GM12872 (cell line): ENCODE measurements at regions not wholly inside any gene's neighbourhood (a gene's known extent, or its start where the extent isn't known, plus 50 kb on each side); places are given as distances from the start of the nearest gene placed in this dataset.

Experiments used
- TF ChIP-seq, protein P1 (sequence below): IDR thresholded peaks from 3 replicates; pipeline ENCODE4 v1.5.1; 2011; ENCODE audit warnings: low read depth, mild to moderate bottlenecking, low read length, moderate library complexity; ENCODE audit not compliant: insufficient read depth

DNA sequence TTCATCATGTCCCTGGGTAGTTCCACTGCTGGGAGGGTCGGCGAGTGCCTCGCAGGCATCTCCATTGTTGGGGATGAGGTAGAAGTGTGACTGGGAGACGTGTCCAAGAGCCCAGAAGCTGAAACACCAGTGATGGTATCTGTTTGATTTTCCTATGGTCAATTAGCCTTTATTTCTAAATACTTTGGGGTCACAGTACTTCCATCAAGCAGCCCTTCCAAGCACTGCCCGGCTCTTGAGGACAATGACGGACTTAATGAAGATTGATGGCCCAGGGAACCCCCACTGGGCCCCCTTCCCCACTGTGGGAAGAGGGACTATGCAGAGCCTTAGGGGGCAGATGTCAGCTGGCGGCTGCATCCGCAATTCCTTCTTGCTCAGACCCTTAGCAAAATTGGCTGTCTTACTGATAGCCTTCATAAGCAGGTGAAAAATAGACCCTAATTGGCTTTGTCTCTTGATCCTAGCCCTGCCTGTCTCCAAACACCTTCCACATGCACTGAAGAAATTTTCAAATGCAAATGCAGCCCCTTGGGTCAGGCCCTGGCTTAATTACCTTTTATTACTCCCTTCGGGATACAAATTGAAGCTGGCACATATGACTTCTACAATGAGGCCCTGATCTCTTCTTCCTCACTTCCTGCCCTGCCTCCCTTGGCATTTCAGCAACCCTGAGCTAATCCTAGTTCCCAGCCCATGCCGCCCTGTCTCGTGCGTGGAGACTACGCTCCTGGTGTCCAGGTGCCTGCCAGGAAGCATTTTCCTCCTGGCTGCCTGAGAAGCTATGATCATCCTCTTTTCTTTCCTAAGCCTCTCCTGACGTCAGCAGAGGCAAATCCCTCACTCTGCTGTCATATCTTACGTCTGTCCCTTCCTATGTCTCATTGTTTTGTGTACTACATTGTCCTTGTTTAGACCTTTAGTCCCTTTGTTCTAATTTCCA lies 124.5 kb upstream of the GDF10 start:
- TF ChIP-seq, protein P1, sequence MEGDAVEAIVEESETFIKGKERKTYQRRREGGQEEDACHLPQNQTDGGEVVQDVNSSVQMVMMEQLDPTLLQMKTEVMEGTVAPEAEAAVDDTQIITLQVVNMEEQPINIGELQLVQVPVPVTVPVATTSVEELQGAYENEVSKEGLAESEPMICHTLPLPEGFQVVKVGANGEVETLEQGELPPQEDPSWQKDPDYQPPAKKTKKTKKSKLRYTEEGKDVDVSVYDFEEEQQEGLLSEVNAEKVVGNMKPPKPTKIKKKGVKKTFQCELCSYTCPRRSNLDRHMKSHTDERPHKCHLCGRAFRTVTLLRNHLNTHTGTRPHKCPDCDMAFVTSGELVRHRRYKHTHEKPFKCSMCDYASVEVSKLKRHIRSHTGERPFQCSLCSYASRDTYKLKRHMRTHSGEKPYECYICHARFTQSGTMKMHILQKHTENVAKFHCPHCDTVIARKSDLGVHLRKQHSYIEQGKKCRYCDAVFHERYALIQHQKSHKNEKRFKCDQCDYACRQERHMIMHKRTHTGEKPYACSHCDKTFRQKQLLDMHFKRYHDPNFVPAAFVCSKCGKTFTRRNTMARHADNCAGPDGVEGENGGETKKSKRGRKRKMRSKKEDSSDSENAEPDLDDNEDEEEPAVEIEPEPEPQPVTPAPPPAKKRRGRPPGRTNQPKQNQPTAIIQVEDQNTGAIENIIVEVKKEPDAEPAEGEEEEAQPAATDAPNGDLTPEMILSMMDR, result no peak

DNA sequence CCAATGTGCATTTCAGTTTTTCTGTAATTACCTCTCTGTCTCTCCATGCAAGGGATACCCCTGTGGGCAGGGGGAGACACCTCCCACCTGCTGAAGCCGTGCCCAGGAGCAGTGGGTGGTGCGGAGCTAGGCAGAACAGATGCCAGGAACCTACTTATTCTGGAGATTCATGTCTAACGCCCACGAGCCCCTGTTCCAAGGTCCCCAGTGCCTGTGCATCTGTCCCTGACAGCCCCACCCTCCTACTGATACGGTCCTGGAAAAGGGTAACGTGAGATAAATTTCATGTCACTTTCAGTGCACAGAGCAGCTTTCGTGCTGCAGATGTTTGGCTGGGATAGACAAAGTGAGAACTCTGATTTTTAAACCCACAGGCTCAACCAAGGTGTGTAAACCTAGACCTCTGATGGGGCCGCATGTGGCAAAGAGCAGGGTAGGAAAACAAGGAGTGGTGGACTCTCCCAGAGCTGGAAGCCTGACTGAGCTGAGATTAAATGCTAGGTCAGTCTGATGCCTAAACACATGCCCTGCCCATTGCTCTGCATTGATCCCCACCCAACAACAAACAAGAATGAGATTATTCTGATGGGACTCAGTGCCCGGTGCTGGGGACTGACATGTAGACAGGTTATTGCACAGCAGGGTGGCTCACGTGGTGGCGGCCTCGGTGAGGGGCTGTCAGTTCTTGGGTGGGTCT lies 123.6 kb upstream of the GDF10 start:
- TF ChIP-seq, protein P1, result no peak

DNA sequence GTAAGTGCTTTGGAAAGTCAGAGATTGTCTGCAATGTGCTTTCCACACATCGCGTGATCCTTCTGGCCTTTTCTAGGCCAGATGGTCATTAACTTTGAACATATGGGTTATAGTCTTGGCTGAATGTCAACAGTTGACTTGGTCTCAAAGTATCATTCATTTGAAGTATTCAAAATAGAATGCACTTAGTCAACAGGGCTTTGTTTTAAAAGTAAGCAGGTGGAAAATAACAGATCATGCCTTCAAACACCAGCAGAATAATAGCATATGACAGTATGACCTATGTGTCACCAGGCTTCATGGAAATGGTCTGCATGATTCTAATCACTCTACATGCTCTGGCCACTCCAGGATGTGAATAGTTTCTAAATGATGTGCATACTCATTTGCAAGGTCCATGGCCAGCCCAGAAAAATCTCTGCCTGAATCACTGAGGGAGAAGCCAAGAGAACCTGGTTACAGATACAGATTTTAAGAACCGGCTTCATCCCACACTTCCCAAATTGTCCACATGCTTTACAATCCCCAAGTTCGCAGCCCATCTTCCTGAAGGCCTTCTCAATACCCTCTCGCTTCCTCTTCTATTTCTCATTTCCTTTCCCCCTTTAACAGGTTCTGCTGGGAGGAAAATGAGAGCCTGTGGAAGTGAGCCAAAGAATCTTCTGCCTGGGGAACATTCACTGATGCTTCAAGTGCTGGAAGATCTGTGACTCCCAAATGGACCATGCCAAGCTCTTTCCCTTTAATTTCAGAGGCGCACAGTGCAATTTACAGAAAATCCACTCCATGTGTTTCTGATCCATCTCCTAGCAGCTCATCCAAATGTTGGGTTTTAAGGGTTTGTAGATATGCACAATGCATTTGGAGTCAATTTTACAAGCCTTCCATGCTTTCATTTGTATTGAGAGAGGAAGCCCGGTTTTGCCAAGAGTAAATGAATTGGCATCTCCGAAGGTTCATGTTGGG lies 122.8 kb upstream of the GDF10 start:
- TF ChIP-seq, protein P1, result no peak

DNA sequence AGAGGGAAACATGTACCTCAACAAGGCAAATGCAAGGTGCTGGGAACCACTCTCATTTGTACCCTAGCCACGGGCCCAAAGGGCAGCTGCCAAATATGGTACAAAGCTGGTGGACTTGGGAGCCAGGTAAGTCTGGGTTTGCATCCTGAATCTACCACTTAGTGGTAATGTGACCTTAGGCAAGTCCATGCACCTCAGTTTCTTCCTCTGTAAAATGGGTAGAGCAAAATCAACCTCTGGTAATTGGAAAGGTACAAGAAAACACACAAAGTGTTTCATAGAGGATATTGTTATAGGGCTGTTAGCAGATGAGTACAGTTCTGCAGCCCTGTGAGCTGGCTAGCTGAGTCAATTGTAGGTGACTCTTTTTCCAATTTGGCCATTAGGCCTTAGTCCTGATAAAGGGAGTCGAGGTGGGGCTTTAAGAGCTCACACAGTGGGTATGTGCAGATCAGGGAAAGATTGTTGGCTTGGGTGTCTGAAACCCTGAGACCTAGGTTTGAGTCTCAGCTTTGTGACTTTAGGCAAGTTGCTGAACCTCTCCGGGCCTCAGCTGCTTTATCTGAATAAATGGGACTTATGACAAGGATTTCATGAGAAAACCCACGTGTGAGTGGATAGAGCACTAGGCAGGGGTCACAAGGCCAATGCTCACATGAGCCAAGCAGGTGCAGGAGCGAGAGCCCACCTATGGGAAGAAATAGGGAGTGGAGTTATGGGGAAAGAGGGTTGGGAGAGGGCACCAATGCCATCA lies 121.3 kb upstream of the GDF10 start:
- TF ChIP-seq, protein P1, result no peak

DNA sequence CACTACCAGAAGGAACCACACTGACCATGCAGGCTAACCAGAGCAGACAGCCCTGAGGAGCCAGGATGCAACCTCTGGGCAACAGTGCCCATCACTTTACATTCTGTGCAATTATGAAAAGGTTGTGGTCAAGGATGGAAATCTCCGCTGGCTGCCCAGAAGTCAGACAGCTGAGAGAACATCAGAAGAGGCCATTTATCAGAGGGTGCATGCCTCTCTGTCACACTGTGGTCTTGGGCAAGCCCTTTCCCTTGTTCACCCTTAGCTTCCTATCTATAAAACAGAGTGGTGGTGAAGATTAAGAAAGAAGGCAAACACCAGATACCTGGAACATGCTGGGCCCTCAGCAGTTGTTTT lies 120.7 kb upstream of the GDF10 start:
- TF ChIP-seq, protein P1, result no peak

DNA sequence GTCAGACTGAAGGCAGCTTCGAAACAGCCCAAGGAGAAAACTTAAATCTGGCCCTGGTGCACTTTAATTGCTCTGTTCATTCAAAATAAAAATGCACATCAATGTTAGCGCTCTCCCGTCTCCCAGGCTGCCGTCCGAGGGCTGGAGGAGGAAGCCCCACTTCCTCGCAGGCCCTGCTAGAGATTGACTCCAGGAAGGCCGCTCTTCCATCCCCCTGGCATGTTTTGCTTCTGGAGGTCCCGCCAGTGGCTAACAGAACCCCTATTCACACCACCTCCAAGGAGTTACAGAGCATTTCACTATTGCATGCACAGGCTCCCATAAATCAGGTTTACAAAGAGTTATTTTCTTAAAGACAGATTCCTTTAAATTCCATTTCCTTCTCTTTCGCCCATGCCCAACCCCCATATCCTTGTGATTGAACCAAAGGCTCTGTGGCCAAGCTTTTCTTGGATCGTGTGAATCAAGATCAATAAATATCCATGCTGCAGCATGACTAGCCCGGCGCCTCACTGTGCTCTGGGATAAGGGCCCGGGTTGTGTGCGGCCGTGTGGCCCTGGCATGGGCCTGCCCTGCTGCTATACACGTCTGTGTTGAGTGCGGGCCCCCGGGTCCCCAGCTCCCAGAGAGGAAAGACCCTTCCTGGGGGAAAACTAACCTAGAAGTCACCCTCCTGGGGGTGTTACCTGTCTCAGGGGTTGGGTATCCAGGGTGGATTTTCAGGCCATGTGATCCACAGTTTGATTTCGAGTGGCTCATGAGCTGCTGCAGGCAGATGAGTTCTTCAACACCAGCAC lies 118.7 kb upstream of the GDF10 start:
- TF ChIP-seq, protein P1, result no peak
